Chondrocyte (in vitro differentiated cells): ENCODE measurements at regions not wholly inside any gene's neighbourhood (a gene's known extent, or its start where the extent isn't known, plus 50 kb on each side); places are given as distances from the start of the nearest gene placed in this dataset.

Experiments used
- DNase-seq: peaks from one replicate; pipeline ENCODE4 v3.0.0; 2021; ENCODE audit warnings: mixed read lengths, low spot score
- H3K27ac Mint-ChIP-seq: one replicate; pipeline ENCODE4 v1.8.0; 2021; ENCODE audit warnings: mild to moderate bottlenecking, moderate library complexity, mixed read lengths; ENCODE audit not compliant: unreplicated experiment
- H3K27me3 Mint-ChIP-seq: 2 replicates; pipeline ENCODE4 v1.8.0; 2021; ENCODE audit warnings: low read depth, mixed read lengths
- H3K36me3 Mint-ChIP-seq: 2 replicates; pipeline ENCODE4 v1.8.0; 2021; ENCODE audit warnings: low read depth, mixed read lengths
- H3K4me1 Mint-ChIP-seq: 2 replicates; pipeline ENCODE4 v1.8.0; 2021; ENCODE audit warnings: low read depth, mild to moderate bottlenecking, mixed read lengths
- H3K4me3 Mint-ChIP-seq: one replicate; pipeline ENCODE4 v1.8.0; 2021; ENCODE audit warnings: mild to moderate bottlenecking, moderate library complexity, mixed read lengths; ENCODE audit not compliant: unreplicated experiment
- H3K9me3 Mint-ChIP-seq: 2 replicates; pipeline ENCODE4 v1.8.0; 2021; ENCODE audit warnings: low read depth, mixed read lengths
- CTCF ChIP-seq: fragments of 200-600 bp; sonication (generic); IDR thresholded peaks from 2 replicates; pipeline ENCODE4 v1.5.0; 2021; ENCODE audit warnings: antibody characterized with exemption, mild to moderate bottlenecking, moderate library complexity

DNA sequence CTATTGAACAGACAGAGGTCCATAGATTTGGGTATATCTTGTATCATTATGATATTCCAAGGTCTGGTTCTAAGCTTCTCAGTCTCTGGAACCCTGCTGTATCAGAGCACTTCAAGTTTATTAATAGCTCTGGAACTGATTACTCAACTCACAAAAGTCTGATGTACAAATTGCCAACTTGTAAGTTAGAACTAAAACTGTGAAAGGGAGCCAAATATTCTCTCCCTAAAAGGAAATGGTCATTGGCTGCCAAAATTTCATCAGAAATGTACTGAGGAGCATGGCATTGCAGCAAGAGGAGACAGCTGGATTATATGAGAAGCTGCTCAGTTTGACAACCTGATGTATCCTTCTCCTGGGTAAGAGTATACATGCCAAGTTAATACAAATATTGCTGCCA lies 828.8 kb upstream of the SEL1L start:
- H3K9me3 Mint-ChIP-seq, result peaks cover 11% of the 10 kb centered on the region
- no peaks in the 10 kb centered on the region for H3K36me3 Mint-ChIP-seq
- no peak for DNase-seq
- no peak overlapping the region for H3K4me3 Mint-ChIP-seq
- no peak overlapping the region for H3K27ac Mint-ChIP-seq
- no peaks in the 10 kb centered on the region for H3K27me3 Mint-ChIP-seq
- no peaks in the 10 kb centered on the region for H3K4me1 Mint-ChIP-seq
- TF ChIP-seq CTCF, result no peak

- Mint-ChIP-seq H3K27me3 (no peaks in the 10 kb centered on the region), H3K9me3 (peaks cover 14% of the 10 kb centered on the region)
These were observed 831.8 kb upstream of the SEL1L start for GRCh38 chr14:82365471-82365870.

DNA sequence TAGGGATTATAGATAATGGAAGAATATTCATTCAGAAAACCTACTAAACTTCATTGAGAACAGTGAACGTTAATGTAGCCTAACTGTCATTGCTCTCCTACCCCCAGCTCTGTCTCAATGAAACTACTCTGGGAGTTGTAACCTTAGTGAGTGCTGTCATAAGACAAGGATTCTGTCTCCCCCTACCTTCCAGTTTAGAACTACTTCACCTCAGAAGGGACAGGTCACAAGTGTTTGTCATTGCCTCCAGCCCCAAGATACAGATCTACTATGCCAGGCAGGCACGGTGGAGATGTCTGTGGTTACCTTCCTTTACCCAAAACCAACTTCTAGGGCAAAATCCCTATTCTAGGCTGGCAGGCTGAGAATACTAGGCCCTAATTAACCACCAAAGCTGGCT lies 833.1 kb upstream of the SEL1L start:
- no peak overlapping the region for H3K4me3 Mint-ChIP-seq
- no peaks in the 10 kb centered on the region for H3K27me3 Mint-ChIP-seq
- peaks cover 14% of the 10 kb centered on the region for H3K9me3 Mint-ChIP-seq
- no peak overlapping the region for H3K27ac Mint-ChIP-seq
- TF ChIP-seq CTCF, result no peak
- no peaks in the 10 kb centered on the region for H3K4me1 Mint-ChIP-seq
- no peak for DNase-seq
- no peaks in the 10 kb centered on the region for H3K36me3 Mint-ChIP-seq

More at GRCh38 chr14:82365471-82365870, 831.8 kb upstream of the SEL1L start:
- no peak for TF ChIP-seq CTCF
- Mint-ChIP-seq H3K36me3 (no peaks in the 10 kb centered on the region), H3K27ac (no peak overlapping the region), H3K4me3 (no peak overlapping the region), H3K4me1 (no peaks in the 10 kb centered on the region)
- no peak for DNase-seq

- Mint-ChIP-seq H3K27ac (no peak overlapping the region), H3K9me3 (peaks cover 27% of the 10 kb centered on the region), H3K4me1 (no peaks in the 10 kb centered on the region), H3K4me3 (no peak overlapping the region), H3K36me3 (no peaks in the 10 kb centered on the region), H3K27me3 (no peaks in the 10 kb centered on the region)
- no peak for DNase-seq
- TF ChIP-seq CTCF, result no peak
These were observed 845.6 kb upstream of the SEL1L start for GRCh38 chr14:82379291-82379690.

DNA sequence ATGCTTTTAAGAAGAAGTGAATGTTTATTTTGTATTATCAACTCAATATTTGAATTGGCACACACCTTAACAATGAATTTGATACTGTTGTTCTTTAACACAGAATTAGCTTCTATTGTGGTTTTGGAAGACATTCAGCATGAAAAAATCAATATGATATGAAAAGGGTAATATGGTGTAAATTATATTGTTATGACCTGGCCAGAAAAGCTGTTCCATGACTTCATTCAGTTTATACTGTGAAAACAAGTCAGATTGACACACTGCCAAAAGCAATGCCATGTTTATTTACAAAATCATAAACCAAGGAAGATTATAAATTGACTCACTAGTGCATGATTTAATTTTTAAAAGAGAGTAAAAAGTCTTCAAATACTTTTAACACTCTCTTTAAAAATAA lies 851.4 kb upstream of the SEL1L start:
- Mint-ChIP-seq H3K4me3 (no peak overlapping the region), H3K36me3 (no peaks in the 10 kb centered on the region), H3K27me3 (no peaks in the 10 kb centered on the region), H3K9me3 (peaks cover 7% of the 10 kb centered on the region), H3K4me1 (no peaks in the 10 kb centered on the region), H3K27ac (no peak overlapping the region)
- no peak for TF ChIP-seq CTCF
- DNase-seq, result no peak
